DMS 273 (cell line): ENCODE measurements at regions not wholly inside any gene's neighbourhood (a gene's known extent, or its start where the extent isn't known, plus 50 kb on each side); places are given as distances from the start of the nearest gene placed in this dataset.
"Not testable (repeated sequence)": the region's sequence is repeated elsewhere in the genome, so short reads cannot be mapped to it uniquely, and the experiment has no call there.

ENCODE experiments used
- DNase-seq: peaks from one replicate; lab custom pipeline; 2025; ENCODE audit not compliant: unreplicated experiment; lab: John Stamatoyannopoulos, UW

DNA sequence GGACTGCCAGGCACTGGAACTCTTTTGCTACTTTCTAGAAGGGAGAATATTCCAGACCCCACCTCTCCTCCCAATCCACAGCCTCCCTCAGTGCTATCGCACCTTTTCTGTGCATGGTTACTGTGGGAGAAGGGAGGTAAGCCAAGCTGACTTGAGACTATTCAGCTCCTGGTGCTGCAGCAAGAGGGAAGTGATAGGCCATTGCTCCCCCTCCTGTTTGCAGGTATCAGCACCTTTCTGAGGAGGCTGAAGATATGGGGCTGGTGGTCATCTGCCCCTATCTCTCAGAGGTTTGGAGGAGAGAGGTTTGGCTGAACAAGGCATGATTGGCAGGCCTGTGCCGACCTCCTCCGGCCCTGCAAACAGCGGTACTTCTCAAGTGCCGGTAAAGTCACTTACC lies 103.3 kb upstream of the GATB start:
- DNase-seq = no peak

DNA sequence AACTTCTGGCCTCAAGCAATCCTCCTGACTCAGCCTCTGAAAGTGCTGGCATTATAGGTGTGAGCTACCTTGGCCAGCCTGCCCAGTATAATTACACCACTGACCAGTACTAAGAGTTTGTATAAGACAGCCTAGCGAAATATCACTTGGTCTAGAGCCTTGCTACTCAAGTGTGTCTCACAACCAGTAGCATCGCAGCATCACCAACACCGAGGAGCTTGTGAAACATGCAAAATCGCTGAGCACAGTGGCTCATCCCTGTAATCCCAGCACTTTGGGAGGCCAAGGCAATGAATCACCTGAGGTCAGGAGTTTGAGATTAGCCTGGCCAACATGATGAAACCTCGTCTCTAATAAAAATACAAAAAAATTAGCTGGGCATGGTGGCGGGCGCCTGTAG lies 102.0 kb upstream of the GATB start:
- DNase-seq = no peak

DNA sequence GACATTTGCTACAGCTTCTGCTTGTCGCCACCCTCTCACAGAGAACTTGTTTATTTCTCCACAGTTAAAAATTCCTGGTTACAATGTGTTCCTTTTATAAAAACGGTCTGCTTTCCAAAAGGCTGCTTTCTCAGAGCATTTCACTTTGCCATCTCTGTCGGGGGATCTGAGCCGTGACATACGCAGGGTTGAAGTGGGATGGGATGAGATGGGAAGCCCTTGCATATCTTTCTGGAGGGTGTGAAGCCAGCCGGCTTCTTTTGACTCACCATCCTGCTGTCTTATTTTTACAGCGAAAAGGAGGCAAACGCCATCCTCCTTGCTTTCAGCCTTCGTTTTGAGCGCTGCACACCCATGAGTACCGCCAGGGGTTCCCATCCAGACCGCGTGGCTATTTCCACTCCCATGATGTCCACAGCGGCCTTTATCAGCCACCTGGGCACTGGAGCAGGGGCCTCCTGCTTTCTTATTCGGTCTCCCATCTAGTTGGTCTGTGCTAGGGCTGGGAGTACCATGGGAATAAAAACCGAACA lies 99.8 kb upstream of the GATB start:
- DNase-seq = no peak

GRCh38 chr4:151859641-151860040 lies 98.8 kb upstream of the GATB start:
- DNase-seq = no peak

- DNase-seq = no peak
Measured at GRCh38 chr4:151858356-151858755, 97.5 kb upstream of the GATB start.

DNA sequence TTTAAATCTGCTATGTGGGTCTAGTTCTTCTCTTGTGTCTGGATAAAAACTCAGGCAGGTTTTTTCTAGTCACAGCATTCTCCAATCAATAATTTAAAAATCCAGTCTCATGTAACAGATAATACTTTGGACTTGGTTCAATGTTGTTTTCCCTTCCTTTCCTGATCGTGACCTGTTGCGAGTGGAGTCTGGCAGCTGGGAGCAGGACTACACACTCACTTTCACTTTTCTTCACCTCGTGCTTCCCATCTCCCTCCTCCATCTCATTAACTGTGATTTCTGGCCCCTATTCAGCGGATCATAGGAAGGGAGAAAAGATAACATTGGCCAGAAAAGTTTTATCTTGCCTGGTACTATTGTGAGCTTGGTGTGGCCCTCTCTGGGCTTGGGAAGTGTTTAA lies 96.6 kb upstream of the GATB start:
- DNase-seq = no peak

DNA sequence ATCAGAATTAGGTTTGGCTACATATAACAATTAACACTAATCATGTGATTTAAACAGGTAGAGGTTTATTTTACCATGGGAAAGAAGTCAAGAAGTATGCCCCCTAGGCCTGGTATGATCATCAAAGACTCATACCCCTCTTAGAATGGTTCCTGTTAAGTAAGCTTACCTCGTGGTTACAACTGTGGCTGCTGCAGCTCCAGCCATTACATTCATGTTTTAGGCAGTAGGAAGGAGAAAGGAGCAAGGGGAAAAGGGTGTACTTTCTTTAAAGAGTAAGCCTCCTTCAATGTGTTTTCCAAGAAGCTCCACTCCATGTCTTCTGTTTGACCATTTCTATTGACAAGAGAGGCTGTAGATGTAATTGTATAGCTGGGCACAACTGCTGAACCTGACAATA lies 94.9 kb upstream of the GATB start:
- no peak for DNase-seq

- no peak for DNase-seq
Measured at GRCh38 chr4:151854731-151855130, 93.9 kb upstream of the GATB start.

DNA sequence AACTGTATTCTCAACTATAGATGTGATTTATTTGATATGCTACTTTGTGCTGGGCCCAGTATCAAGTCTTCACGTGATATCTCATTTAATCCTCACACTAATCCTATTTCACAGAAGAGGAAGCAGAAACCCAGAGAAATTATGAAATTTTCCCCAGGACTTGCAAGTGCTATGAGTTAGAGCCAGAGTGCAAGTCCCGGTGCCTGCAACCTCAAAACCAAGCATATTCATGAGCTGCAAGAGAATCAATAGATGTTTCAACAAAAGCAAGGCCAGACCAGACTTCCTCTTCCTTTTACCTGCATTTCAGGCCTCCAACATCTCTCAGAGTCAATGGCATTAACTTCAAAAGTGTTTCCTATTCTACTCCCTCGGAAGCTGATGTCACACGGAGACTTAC lies 92.2 kb upstream of the GATB start:
- no peak for DNase-seq

DNA sequence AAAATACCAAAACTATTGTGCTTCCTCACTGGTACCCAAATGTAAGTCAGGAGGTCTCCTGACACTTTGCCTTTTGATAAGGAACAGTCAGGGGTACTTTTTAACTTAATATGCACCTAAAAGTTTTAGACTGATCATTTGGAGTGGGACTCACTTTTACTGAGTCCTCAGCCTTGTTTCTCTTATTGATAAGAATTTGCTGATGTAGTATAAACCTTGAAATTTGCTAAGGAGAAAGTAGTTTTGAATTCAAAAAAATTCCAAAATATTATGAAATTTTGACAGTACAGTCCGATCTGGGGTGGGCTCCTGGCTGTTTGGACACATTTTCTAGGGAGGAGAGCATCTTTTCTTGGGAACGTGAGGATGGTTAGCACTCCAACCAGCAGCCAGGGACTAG lies 91.4 kb upstream of the GATB start:
- no peak for DNase-seq

GRCh38 chr4:151851354-151851753 lies 90.5 kb upstream of the GATB start:
- DNase-seq = no peak

DNA sequence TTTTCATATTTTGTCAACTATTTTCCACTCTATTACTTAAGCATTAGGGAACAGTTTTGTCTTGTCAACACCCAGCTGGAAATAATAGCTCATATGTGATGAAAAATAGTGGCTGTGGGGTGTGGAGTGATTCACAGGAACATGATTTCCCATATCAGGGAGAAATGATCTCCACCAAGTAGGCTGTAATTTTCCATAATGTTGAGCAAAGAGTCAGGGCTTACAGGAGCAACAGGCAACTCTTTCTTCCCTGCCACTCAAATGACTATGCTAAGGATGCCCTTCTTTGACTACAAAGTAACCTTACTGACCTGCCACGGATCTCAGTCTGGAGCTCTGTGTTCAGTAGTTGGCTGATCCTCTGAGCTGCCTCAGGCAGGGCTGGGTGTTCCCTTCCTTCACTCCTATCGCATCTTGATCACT lies 90.0 kb upstream of the GATB start:
- DNase-seq = no peak

DNA sequence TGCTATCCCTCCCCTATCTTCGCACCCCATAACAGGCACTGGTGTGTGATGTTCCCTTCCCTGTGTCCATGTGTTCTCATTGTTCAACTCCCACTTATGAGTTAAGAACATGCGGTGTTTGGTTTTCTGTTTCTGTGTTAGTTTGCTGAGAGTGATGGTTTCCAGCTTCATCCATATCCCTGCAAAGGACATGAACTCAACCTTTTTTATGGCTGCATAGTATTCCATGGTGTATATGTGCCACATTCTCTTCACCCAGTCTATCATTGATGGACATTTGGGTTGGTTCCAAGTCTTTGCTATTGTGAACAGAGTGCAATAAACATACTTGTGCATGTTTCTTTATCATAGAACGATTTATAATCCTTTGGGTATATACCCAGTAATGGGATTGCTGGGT lies 84.7 kb upstream of the GATB start:
- DNase-seq = not testable (repeated sequence)

- no peak for DNase-seq
Measured at GRCh38 chr4:151842430-151843079, 81.7 kb upstream of the GATB start.

- no peak for DNase-seq
Measured at GRCh38 chr4:151841107-151841506, 80.3 kb upstream of the GATB start.

DNA sequence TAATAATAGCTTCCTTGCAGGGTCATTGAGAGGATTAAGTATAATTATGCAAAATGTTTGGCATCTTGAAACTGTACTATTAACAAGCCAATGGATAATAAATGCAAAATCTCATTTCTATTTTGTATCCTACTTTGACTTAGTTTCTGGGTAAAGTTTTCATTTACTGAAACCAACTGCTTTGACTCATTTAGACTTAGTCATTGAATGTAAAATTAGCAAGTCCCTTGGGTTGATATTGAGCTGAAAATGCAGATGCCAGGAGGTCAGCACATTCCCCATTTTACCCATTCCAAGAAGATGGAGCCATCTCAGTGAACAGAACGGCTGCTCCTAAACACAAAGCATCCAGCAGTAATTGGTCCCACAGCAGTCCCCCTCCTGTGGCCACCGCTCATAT lies 74.7 kb upstream of the GATB start:
- DNase-seq = no peak

DNA sequence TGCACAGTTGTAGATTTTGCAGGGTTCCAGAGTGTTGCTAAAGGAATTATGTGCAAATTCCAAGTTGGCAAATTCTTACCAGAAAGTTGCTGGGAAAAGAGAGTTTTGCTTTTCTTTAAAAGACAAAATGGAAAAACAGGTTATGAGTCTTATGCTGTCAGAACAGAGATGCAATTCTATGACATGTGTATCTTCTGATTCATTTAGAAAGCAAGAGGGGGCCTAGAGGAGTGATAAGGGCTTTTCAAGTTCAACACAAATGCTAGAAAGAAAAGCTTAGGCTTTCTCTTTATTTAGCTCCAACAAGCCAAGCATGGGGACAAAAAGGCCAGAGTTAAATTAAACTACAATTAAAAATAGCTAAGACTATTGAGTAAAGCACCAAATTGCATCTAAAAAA lies 72.4 kb upstream of the GATB start:
- DNase-seq = no peak

DNA sequence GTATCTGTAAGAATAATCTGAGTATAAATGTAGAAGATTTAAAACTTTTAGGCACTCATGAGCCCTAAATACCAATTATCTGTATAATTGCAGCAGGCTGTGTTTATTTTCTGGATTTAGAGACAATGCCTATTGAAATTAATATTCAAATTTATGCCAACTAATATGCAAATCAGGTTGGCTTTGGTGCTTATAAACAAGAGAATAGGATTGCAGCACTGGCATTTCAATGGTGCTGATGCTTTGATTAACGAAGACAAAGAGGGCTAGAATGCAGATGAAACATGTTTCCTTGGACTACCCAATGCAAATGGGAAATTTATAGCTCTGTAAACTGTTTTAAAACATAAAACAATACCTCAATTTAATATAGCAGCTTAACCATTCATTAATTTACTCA lies 70.7 kb upstream of the GATB start:
- no peak for DNase-seq

GRCh38 chr4:151830168-151830567 lies 69.4 kb upstream of the GATB start:
- DNase-seq = no peak

- DNase-seq = no peak
Measured at GRCh38 chr4:151829309-151829708, 68.5 kb upstream of the GATB start.

DNA sequence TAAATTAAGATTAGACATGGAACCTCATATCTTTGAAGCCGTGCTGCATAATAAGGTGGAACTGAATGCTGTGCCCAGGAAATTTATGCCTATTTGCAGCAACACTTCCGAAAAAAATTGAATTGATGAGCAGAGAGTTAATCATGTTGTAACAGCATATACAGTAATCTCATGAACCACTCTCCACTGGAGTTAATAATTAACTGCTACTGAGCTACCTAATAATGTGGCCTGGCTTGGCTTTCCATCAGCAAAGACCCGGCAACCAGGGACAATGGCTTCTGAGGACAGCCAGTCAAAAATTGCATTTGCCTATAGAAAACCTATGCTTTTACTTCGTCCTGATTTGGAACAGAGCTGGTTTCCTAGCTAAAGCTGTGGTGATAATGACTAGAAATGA lies 63.8 kb upstream of the GATB start:
- no peak for DNase-seq

DNA sequence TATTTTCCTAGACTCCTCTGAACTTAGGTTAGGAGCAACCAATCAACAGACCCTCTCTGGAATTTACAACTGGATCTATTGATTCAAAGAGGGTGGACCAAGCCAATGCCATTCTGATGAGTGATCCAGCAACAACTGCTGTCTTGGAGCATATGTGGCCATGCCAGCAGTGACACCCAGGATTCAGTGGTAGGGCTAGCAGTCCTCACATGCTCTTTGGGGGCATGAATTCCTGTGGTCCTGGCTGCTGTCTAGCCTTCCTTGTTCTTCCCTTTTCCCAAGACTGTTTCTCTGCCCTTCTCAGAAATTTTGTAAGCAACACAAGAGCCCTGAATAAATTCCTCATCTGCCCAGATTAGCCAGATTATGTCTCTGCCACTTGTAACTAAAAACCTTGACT lies 61.5 kb upstream of the GATB start:
- no peak for DNase-seq

DNA sequence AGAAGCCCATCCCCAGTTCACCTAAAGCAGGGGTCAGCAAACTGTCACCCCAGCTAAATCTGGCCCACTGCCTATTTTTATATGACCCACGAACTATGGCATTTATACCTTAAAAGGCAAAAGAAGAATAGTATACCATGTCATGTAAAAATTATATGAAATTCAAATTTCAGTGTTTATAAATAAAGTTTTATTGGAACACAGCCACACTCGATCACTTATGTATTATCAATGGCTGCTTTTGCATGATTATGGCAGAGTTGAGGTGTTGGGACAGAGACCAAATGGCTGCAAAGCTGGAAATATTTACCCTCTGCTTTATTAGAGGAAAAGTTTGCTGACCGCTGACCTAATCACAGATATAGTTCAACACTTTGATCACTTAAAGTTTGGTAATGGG lies 59.2 kb upstream of the GATB start:
- DNase-seq = no peak
